Esophagus squamous epithelium (tissue), 5 donors: ENCODE measurements at regions not wholly inside any gene's neighbourhood (a gene's known extent, or its start where the extent isn't known, plus 50 kb on each side); places are given as distances from the start of the nearest gene placed in this dataset.

Source experiments
- DNase-seq: peaks from one replicate; lab custom pipeline; 2025; lab: John Stamatoyannopoulos, UW
- H3K27ac ChIP-seq, 4 donors: fragments of 200-600 bp; sonication (generic); one replicate each; pipeline ENCODE4 v1.5.1; 2016 to 2019; ENCODE audit warnings: mild to moderate bottlenecking in 1 of 4
- H3K27me3 ChIP-seq, 4 donors: fragments of 200-600 bp; sonication (generic); 1 replicate in 3 of 4; 2 replicates in 1 of 4; pipeline versions ENCODE4 v1.5.1 to v1.6.0; 2017 to 2021; ENCODE audit warnings: antibody characterized with exemption in 1 of 4
- H3K36me3 ChIP-seq, 3 donors: fragments of 200-600 bp; sonication (generic); one replicate each; pipeline ENCODE4 v1.5.1; 2016 to 2019
- H3K4me1 ChIP-seq, 3 donors: fragments of 200-600 bp; sonication (generic); one replicate each; pipeline ENCODE4 v1.5.1; 2017 to 2019
- H3K4me3 ChIP-seq, 4 donors: fragments of 200-600 bp; sonication (generic); 1 replicate in 3 of 4; 2 replicates in 1 of 4; pipeline ENCODE4 v1.5.1; 2016 to 2019; ENCODE audit warnings: mild to moderate bottlenecking in 2 of 4, moderate library complexity in 1 of 4
- H3K9me3 ChIP-seq, 3 donors: fragments of 200-600 bp; sonication (generic); one replicate each; pipeline ENCODE4 v1.5.1; 2016 to 2019
- CTCF ChIP-seq, 6 experiments: fragments of 450-650 bp in 4 of 6; fragments of 200-600 bp in 2 of 6; sonication (generic) in 2 of 6; IDR thresholded peaks; one replicate each; pipeline ENCODE4 v1.5.1; 2016 to 2019; ENCODE audit warnings: antibody characterized with exemption in 6 of 6, mild to moderate bottlenecking in 4 of 6, moderate library complexity in 4 of 6
- POLR2A ChIP-seq, 4 donors: fragments of 450-650 bp; IDR thresholded peaks; one replicate each; pipeline ENCODE4 v1.6.1; 2017; ENCODE audit warnings: antibody characterized with exemption in 4 of 4, mild to moderate bottlenecking in 4 of 4, moderate library complexity in 3 of 4
- WGBS, 2 donors: methylation state at CpG; one replicate each; pipeline ENCODE4 v1.1.5; 2018; 5-methylcytosine and 5-hydroxymethylcytosine counted together
- intact Hi-C: fragments of 100-400 bp; cut with DNase I; formaldehyde crosslinking; loops from one replicate; pipeline ENCODE4 v1.15.0; 2022
- donor health status: DM: yes; HTN: yes; CAD: no.

GRCh38 chr19:27765912-27766725 is 1446.8 kb downstream of the UQCRFS1 start:
- TF ChIP-seq CTCF (IDR thresholded peaks at IDR 0.05) (no peak), POLR2A (IDR thresholded peaks at IDR 0.05) (no peak)
- no peak for DNase-seq
- intact Hi-C loops = no loop called here
- peaks cover 0 to 94% (median 38%) of the 10 kb centered on the region in 3 donors for H3K9me3 ChIP-seq
- H3K36me3 ChIP-seq = no peaks in the 10 kb centered on the region
- no peak overlapping the region for H3K4me3 ChIP-seq
- H3K4me1 ChIP-seq = no peaks in the 10 kb centered on the region
- no peaks in the 10 kb centered on the region for H3K27me3 ChIP-seq
- 74 to 88% methylated on average over 11 to 12 of the region's 12 CpGs for WGBS, 2 donors
- no peak overlapping the region for H3K27ac ChIP-seq

- Histone ChIP-seq H3K36me3 (no peaks in the 10 kb centered on the region), H3K4me1 (no peaks in the 10 kb centered on the region), H3K27ac (no peak overlapping the region), H3K9me3 (peaks cover 0 to 94% (median 35%) of the 10 kb centered on the region in 3 donors), H3K4me3 (no peak overlapping the region), H3K27me3 (no peaks in the 10 kb centered on the region)
- WGBS, 2 donors = 71 to 82% methylated on average over 4 of the region's 7 CpGs
- DNase-seq = no peak
- intact Hi-C loops = no loop called here
- TF ChIP-seq CTCF (IDR thresholded peaks at IDR 0.05) (no peak), POLR2A (IDR thresholded peaks at IDR 0.05) (no peak)
Measured at GRCh38 chr19:27765397-27765796, 1447.6 kb downstream of the UQCRFS1 start.

- Histone ChIP-seq H3K4me1 (no peaks in the 10 kb centered on the region), H3K27me3 (no peaks in the 10 kb centered on the region), H3K9me3 (peaks cover 0 to 91% (median 37%) of the 10 kb centered on the region in 3 donors), H3K36me3 (no peaks in the 10 kb centered on the region), H3K27ac (no peak overlapping the region), H3K4me3 (no peak overlapping the region)
- 72 to 92% methylated on average over 5 of the region's 5 CpGs for WGBS, 2 donors
- TF ChIP-seq CTCF (IDR thresholded peaks at IDR 0.05) = no peak
- TF ChIP-seq POLR2A (IDR thresholded peaks at IDR 0.05) = no peak
- intact Hi-C loops = no loop called here
- DNase-seq = no peak
Measured at GRCh38 chr19:27764186-27764804, 1448.7 kb downstream of the UQCRFS1 start.

GRCh38 chr19:27762933-27763332 is 1450.0 kb downstream of the UQCRFS1 start:
- intact Hi-C loops = no loop called here
- H3K27me3 ChIP-seq = no peaks in the 10 kb centered on the region
- 87 to 100% methylated on average over 3 of the region's 4 CpGs for WGBS, 2 donors
- no peaks in the 10 kb centered on the region for H3K4me1 ChIP-seq
- no peak overlapping the region for H3K27ac ChIP-seq
- peaks cover 0 to 91% (median 45%) of the 10 kb centered on the region in 3 donors for H3K9me3 ChIP-seq
- no peak overlapping the region for H3K4me3 ChIP-seq
- H3K36me3 ChIP-seq = no peaks in the 10 kb centered on the region
- TF ChIP-seq CTCF (IDR thresholded peaks at IDR 0.05) = no peak
- no peak for TF ChIP-seq POLR2A (IDR thresholded peaks at IDR 0.05)
- DNase-seq = no peak

- intact Hi-C loops = no loop called here
- Histone ChIP-seq H3K9me3 (peaks cover 0 to 65% (median 40%) of the 10 kb centered on the region in 3 donors), H3K4me3 (no peak overlapping the region)
Measured at GRCh38 chr19:27759896-27760295, 1453.1 kb downstream of the UQCRFS1 start.

More at GRCh38 chr19:27759896-27760295, 1453.1 kb downstream of the UQCRFS1 start:
- DNase-seq = no peak
- H3K36me3 ChIP-seq = no peaks in the 10 kb centered on the region
- H3K27me3 ChIP-seq = no peaks in the 10 kb centered on the region
- WGBS, 2 donors = 98 to 100% methylated on average over 5 to 6 of the region's 6 CpGs
- TF ChIP-seq POLR2A (IDR thresholded peaks at IDR 0.05) = no peak
- TF ChIP-seq CTCF (IDR thresholded peaks at IDR 0.05) = no peak
- H3K4me1 ChIP-seq = no peaks in the 10 kb centered on the region
- no peak overlapping the region for H3K27ac ChIP-seq
